GM18519 (cell line): ENCODE measurements at regions not wholly inside any gene's neighbourhood (a gene's known extent, or its start where the extent isn't known, plus 50 kb on each side); places are given as distances from the start of the nearest gene placed in this dataset.
"Not testable (repeated sequence)": the region's sequence is repeated elsewhere in the genome, so short reads cannot be mapped to it uniquely, and the experiment has no call there.

Source experiments
- ATAC-seq: cut with Tn5 transposase; IDR thresholded peaks from one replicate; pipeline ENCODE4 v1.9.1; 2021; ENCODE audit warnings: mild to moderate bottlenecking, moderate library complexity; ENCODE audit not compliant: unreplicated experiment, low FRiP score

- no peak for ATAC-seq
Measured at GRCh38 chr5:17398866-17399835, 98.9 kb upstream of the TAF11L2 start.

GRCh38 chr5:17399931-17400330, 98.1 kb upstream of the TAF11L2 start:
- no peak for ATAC-seq

GRCh38 chr5:17400724-17401469, 97.1 kb upstream of the TAF11L2 start:
- no peak for ATAC-seq

GRCh38 chr5:17401470-17402288, 96.4 kb upstream of the TAF11L2 start:
- no peak for ATAC-seq

- no peak for ATAC-seq
Measured at GRCh38 chr5:17402289-17403121, 95.5 kb upstream of the TAF11L2 start.

GRCh38 chr5:17403695-17404490, 94.1 kb upstream of the TAF11L2 start:
- no peak for ATAC-seq

- no peak for ATAC-seq
Measured at GRCh38 chr5:17405976-17406375, 92.1 kb upstream of the TAF11L2 start.

- ATAC-seq = no peak
Measured at GRCh38 chr5:17406423-17406838, 91.6 kb upstream of the TAF11L2 start.

- ATAC-seq = no peak
Measured at GRCh38 chr5:17411436-17412402, 86.3 kb upstream of the TAF11L2 start.

GRCh38 chr5:17412760-17413671, 85.0 kb upstream of the TAF11L2 start:
- ATAC-seq = peak; percentile 66

GRCh38 chr5:17413691-17414090, 84.3 kb upstream of the TAF11L2 start:
- ATAC-seq = peak; percentile 14

GRCh38 chr5:17415321-17415758, 82.7 kb upstream of the TAF11L2 start:
- ATAC-seq = no peak

- ATAC-seq = not testable (repeated sequence)
Measured at GRCh38 chr5:17416374-17416773, 81.7 kb upstream of the TAF11L2 start.

GRCh38 chr5:17424674-17425073, 73.4 kb upstream of the TAF11L2 start:
- ATAC-seq = no peak

- no peak for ATAC-seq
Measured at GRCh38 chr5:17425385-17426070, 72.5 kb upstream of the TAF11L2 start.

- ATAC-seq = peak; percentile 93
Measured at GRCh38 chr5:17426104-17426749, 71.8 kb upstream of the TAF11L2 start.
